Natural killer cell treated with Interleukin-12 subunit alpha and Interleukin-12 subunit beta and Interleukin-15 and Interleukin-18, amount 100 ng/mL, for 72 hours (primary cell): ENCODE measurements at regions not wholly inside any gene's neighbourhood (a gene's known extent, or its start where the extent isn't known, plus 50 kb on each side); places are given as distances from the start of the nearest gene placed in this dataset.
"Not testable (repeated sequence)": the region's sequence is repeated elsewhere in the genome, so short reads cannot be mapped to it uniquely, and the experiment has no call there.

Experiments used
- ATAC-seq, 2 donors: fragments of 150-1000 bp; cut with Tn5 transposase in 1 of 2; sonication (Bioruptor Pico), chemical (Tn5 transposase) in 1 of 2; 2 replicates each; pipeline ENCODE4 v1.10.0; 2021
- DNase-seq: peaks from one replicate; pipeline ENCODE4 v3.0.0; 2022; ENCODE audit warnings: low spot score
- H3K27ac Mint-ChIP-seq, 2 donors: 1 replicate in 1 of 2; 2 replicates in 1 of 2; pipeline ENCODE4 v1.8.0; 2022; ENCODE audit warnings: mixed read lengths in 2 of 2, mild to moderate bottlenecking in 1 of 2, moderate library complexity in 1 of 2
- H3K27me3 Mint-ChIP-seq, 2 donors: 1 replicate in 1 of 2; 2 replicates in 1 of 2; pipeline ENCODE4 v1.8.0; 2022; ENCODE audit warnings: mixed read lengths in 2 of 2
- H3K36me3 Mint-ChIP-seq: one replicate; pipeline ENCODE4 v1.8.0; 2022; ENCODE audit warnings: mixed read lengths
- H3K4me1 Mint-ChIP-seq, 2 donors: 1 replicate in 1 of 2; 2 replicates in 1 of 2; pipeline ENCODE4 v1.8.0; 2022; ENCODE audit warnings: low read depth in 2 of 2, mixed read lengths in 2 of 2, mild to moderate bottlenecking in 1 of 2
- H3K4me3 Mint-ChIP-seq: one replicate; pipeline ENCODE4 v1.8.0; 2022; ENCODE audit warnings: mixed read lengths
- H3K9me3 Mint-ChIP-seq: 2 replicates; pipeline ENCODE4 v1.8.0; 2022; ENCODE audit warnings: mixed read lengths

GRCh38 chr2:226286916-226287315 lies 512.7 kb downstream of the IRS1 start:
- ATAC-seq (no peak), DNase-seq (no peak)
- Mint-ChIP-seq H3K4me1 (no peaks in the 10 kb centered on the region), H3K4me3 (no peak overlapping the region), H3K27me3 (no peaks in the 10 kb centered on the region), H3K27ac (no peak overlapping the region), H3K36me3 (no peaks in the 10 kb centered on the region), H3K9me3 (peaks cover 12% of the 10 kb centered on the region)

GRCh38 chr2:226283796-226284195 lies 515.8 kb downstream of the IRS1 start:
- DNase-seq (no peak), ATAC-seq (no peak)
- no peaks in the 10 kb centered on the region for H3K27me3 Mint-ChIP-seq
- peaks cover 10% of the 10 kb centered on the region for H3K9me3 Mint-ChIP-seq
- no peaks in the 10 kb centered on the region for H3K4me1 Mint-ChIP-seq
- H3K4me3 Mint-ChIP-seq = no peak overlapping the region
- H3K36me3 Mint-ChIP-seq = no peaks in the 10 kb centered on the region
- no peak overlapping the region for H3K27ac Mint-ChIP-seq

- Mint-ChIP-seq H3K27ac (no peak overlapping the region), H3K36me3 (no peaks in the 10 kb centered on the region), H3K4me1 (no peaks in the 10 kb centered on the region), H3K27me3 (no peaks in the 10 kb centered on the region), H3K4me3 (no peak overlapping the region), H3K9me3 (peaks cover 7% of the 10 kb centered on the region)
- DNase-seq = no peak
- ATAC-seq = no peak
These were observed 517.5 kb downstream of the IRS1 start for GRCh38 chr2:226282151-226282550.

GRCh38 chr2:226280136-226280535 lies 519.5 kb downstream of the IRS1 start:
- not testable (repeated sequence) for H3K4me3 Mint-ChIP-seq, ATAC-seq, H3K27ac Mint-ChIP-seq, H3K4me1 Mint-ChIP-seq, H3K27me3 Mint-ChIP-seq, H3K9me3 Mint-ChIP-seq, DNase-seq, H3K36me3 Mint-ChIP-seq

- DNase-seq (no peak), ATAC-seq (no peak)
- peaks cover 10% of the 10 kb centered on the region for H3K9me3 Mint-ChIP-seq
- no peaks in the 10 kb centered on the region for H3K36me3 Mint-ChIP-seq
- H3K4me3 Mint-ChIP-seq = no peak overlapping the region
- no peaks in the 10 kb centered on the region for H3K4me1 Mint-ChIP-seq
- H3K27ac Mint-ChIP-seq = no peak overlapping the region
- H3K27me3 Mint-ChIP-seq = no peaks in the 10 kb centered on the region
These were observed 524.4 kb downstream of the IRS1 start for GRCh38 chr2:226275215-226275614.

GRCh38 chr2:226274143-226274542 lies 525.5 kb downstream of the IRS1 start:
- H3K4me3 Mint-ChIP-seq = no peak overlapping the region
- no peaks in the 10 kb centered on the region for H3K27me3 Mint-ChIP-seq
- peaks cover 11% of the 10 kb centered on the region for H3K9me3 Mint-ChIP-seq
- H3K4me1 Mint-ChIP-seq = no peaks in the 10 kb centered on the region
- ATAC-seq (no peak), DNase-seq (no peak)
- H3K36me3 Mint-ChIP-seq = no peaks in the 10 kb centered on the region
- no peak overlapping the region for H3K27ac Mint-ChIP-seq

GRCh38 chr2:226273440-226273839 lies 526.2 kb downstream of the IRS1 start:
- no peak for DNase-seq
- Mint-ChIP-seq H3K9me3 (peaks cover 12% of the 10 kb centered on the region), H3K4me3 (no peak overlapping the region), H3K4me1 (no peaks in the 10 kb centered on the region), H3K36me3 (no peaks in the 10 kb centered on the region), H3K27ac (no peak overlapping the region), H3K27me3 (no peaks in the 10 kb centered on the region)
- no peak for ATAC-seq

- H3K4me1 Mint-ChIP-seq = no peaks in the 10 kb centered on the region
- DNase-seq (no peak), ATAC-seq (no peak)
- no peaks in the 10 kb centered on the region for H3K36me3 Mint-ChIP-seq
- peaks cover 12% of the 10 kb centered on the region for H3K9me3 Mint-ChIP-seq
- no peak overlapping the region for H3K4me3 Mint-ChIP-seq
- no peaks in the 10 kb centered on the region for H3K27me3 Mint-ChIP-seq
- no peak overlapping the region for H3K27ac Mint-ChIP-seq
These were observed 527.2 kb downstream of the IRS1 start for GRCh38 chr2:226272435-226272834.

- H3K36me3 Mint-ChIP-seq = no peaks in the 10 kb centered on the region
- H3K27me3 Mint-ChIP-seq = no peaks in the 10 kb centered on the region
- no peak for ATAC-seq
- no peaks in the 10 kb centered on the region for H3K4me1 Mint-ChIP-seq
- no peak for DNase-seq
- peaks cover 12% of the 10 kb centered on the region for H3K9me3 Mint-ChIP-seq
- H3K27ac Mint-ChIP-seq = no peak overlapping the region
- no peak overlapping the region for H3K4me3 Mint-ChIP-seq
These were observed 529.1 kb downstream of the IRS1 start for GRCh38 chr2:226270285-226271058.

GRCh38 chr2:226267516-226268289 lies 531.9 kb downstream of the IRS1 start:
- H3K4me3 Mint-ChIP-seq = no peak overlapping the region
- no peak for ATAC-seq
- DNase-seq = no peak
- H3K4me1 Mint-ChIP-seq = no peaks in the 10 kb centered on the region
- peaks cover 16% of the 10 kb centered on the region for H3K9me3 Mint-ChIP-seq
- no peaks in the 10 kb centered on the region for H3K27me3 Mint-ChIP-seq
- no peak overlapping the region for H3K27ac Mint-ChIP-seq
- H3K36me3 Mint-ChIP-seq = no peaks in the 10 kb centered on the region

GRCh38 chr2:226256709-226257376 lies 542.8 kb downstream of the IRS1 start:
- no peak overlapping the region for H3K4me3 Mint-ChIP-seq
- no peaks in the 10 kb centered on the region for H3K36me3 Mint-ChIP-seq
- H3K27me3 Mint-ChIP-seq = no peaks in the 10 kb centered on the region
- H3K4me1 Mint-ChIP-seq = no peaks in the 10 kb centered on the region
- H3K27ac Mint-ChIP-seq = no peak overlapping the region
- peaks cover 23% of the 10 kb centered on the region for H3K9me3 Mint-ChIP-seq
- no peak for DNase-seq
- no peak for ATAC-seq

GRCh38 chr2:226256237-226256636 lies 543.4 kb downstream of the IRS1 start:
- H3K36me3 Mint-ChIP-seq = no peaks in the 10 kb centered on the region
- H3K9me3 Mint-ChIP-seq = peaks cover 22% of the 10 kb centered on the region
- ATAC-seq = no peak
- no peak overlapping the region for H3K4me3 Mint-ChIP-seq
- H3K4me1 Mint-ChIP-seq = no peaks in the 10 kb centered on the region
- H3K27me3 Mint-ChIP-seq = no peaks in the 10 kb centered on the region
- no peak for DNase-seq
- H3K27ac Mint-ChIP-seq = no peak overlapping the region

- Mint-ChIP-seq H3K36me3 (no peaks in the 10 kb centered on the region), H3K4me3 (no peak overlapping the region), H3K4me1 (no peaks in the 10 kb centered on the region), H3K27me3 (no peaks in the 10 kb centered on the region), H3K9me3 (peaks cover 12% of the 10 kb centered on the region), H3K27ac (no peak overlapping the region)
- ATAC-seq = no peak
- DNase-seq = no peak
These were observed 548.0 kb downstream of the IRS1 start for GRCh38 chr2:226251661-226252060.
